ENCODE measurements at regions not wholly inside any gene's neighbourhood (a gene's known extent, or its start where the extent isn't known, plus 50 kb on each side); places are given as distances from the start of the nearest gene placed in this dataset.

- no peaks in the 10 kb centered on the region for H3K36me3 ChIP-seq
- TF ChIP-seq CTCF (IDR thresholded peaks at IDR 0.05): no peak
- H3K9ac ChIP-seq (ENCODE audit: low read depth in 2 of 2, low read length in 2 of 2): no peak overlapping the region
- no peak overlapping the region for H3K27ac ChIP-seq
- no peak overlapping the region for H3K4me3 ChIP-seq
- DNase-seq: no peak
- no peaks in the 10 kb centered on the region for H3K9me3 ChIP-seq
- H3K27me3 ChIP-seq: no peaks in the 10 kb centered on the region
- intact Hi-C loops (cut with DNase I): no loop called here
- no peaks in the 10 kb centered on the region for H3K4me1 ChIP-seq
Observed at GRCh38 chr4:13126976-13127910, 356.9 kb downstream of the RAB28 start.

GRCh38 chr4:13118633-13119032 lies 365.5 kb downstream of the RAB28 start:
- intact Hi-C loops (cut with DNase I): no loop called here
- Histone ChIP-seq H3K27ac (no peak overlapping the region), H3K36me3 (no peaks in the 10 kb centered on the region), H3K27me3 (no peaks in the 10 kb centered on the region), H3K4me3 (no peak overlapping the region), H3K4me1 (no peaks in the 10 kb centered on the region), H3K9ac (ENCODE audit: low read depth in 2 of 2, low read length in 2 of 2) (no peak overlapping the region), H3K9me3 (no peaks in the 10 kb centered on the region)
- DNase-seq: no peak
- no peak for TF ChIP-seq CTCF (IDR thresholded peaks at IDR 0.05)

- H3K36me3 ChIP-seq: no peaks in the 10 kb centered on the region
- H3K27me3 ChIP-seq: no peaks in the 10 kb centered on the region
- H3K4me3 ChIP-seq: no peak overlapping the region
- H3K9me3 ChIP-seq: no peaks in the 10 kb centered on the region
- DNase-seq: no peak
- no peak for TF ChIP-seq CTCF (IDR thresholded peaks at IDR 0.05)
- H3K27ac ChIP-seq: no peak overlapping the region
- H3K9ac ChIP-seq (ENCODE audit: low read depth in 2 of 2, low read length in 2 of 2): no peak overlapping the region
- H3K4me1 ChIP-seq: no peaks in the 10 kb centered on the region
- intact Hi-C loops (cut with DNase I): no loop called here
Observed at GRCh38 chr4:13117185-13117584, 367.0 kb downstream of the RAB28 start.

GRCh38 chr4:13112030-13112429 lies 372.1 kb downstream of the RAB28 start:
- Histone ChIP-seq H3K27me3 (no peaks in the 10 kb centered on the region), H3K9ac (ENCODE audit: low read depth in 2 of 2, low read length in 2 of 2) (no peak overlapping the region)
- intact Hi-C loops (cut with DNase I): no loop called here

GRCh38 chr4:13109536-13109935 lies 374.6 kb downstream of the RAB28 start:
- intact Hi-C loops (cut with DNase I): no loop called here
- Histone ChIP-seq H3K4me1 (no peaks in the 10 kb centered on the region), H3K4me3 (no peak overlapping the region), H3K27ac (no peak overlapping the region), H3K27me3 (no peaks in the 10 kb centered on the region), H3K9ac (ENCODE audit: low read depth in 2 of 2, low read length in 2 of 2) (no peak overlapping the region), H3K36me3 (no peaks in the 10 kb centered on the region), H3K9me3 (no peaks in the 10 kb centered on the region)
- TF ChIP-seq CTCF (IDR thresholded peaks at IDR 0.05): no peak
- DNase-seq: no peak

More at GRCh38 chr4:13112030-13112429, 372.1 kb downstream of the RAB28 start:
- Histone ChIP-seq H3K4me1 (no peaks in the 10 kb centered on the region), H3K9me3 (no peaks in the 10 kb centered on the region), H3K36me3 (no peaks in the 10 kb centered on the region), H3K27ac (no peak overlapping the region), H3K4me3 (no peak overlapping the region)
- no peak for TF ChIP-seq CTCF (IDR thresholded peaks at IDR 0.05)
- no peak for DNase-seq

All from colonic mucosa (tissue), 4 donors.